ENCODE measurements at regions not wholly inside any gene's neighbourhood (a gene's known extent, or its start where the extent isn't known, plus 50 kb on each side); places are given as distances from the start of the nearest gene placed in this dataset.
"Not testable (repeated sequence)": the region's sequence is repeated elsewhere in the genome, so short reads cannot be mapped to it uniquely, and the experiment has no call there.

GRCh38 chr4:55008166-55009056 lies 117.0 kb downstream of the KDR start:
- H3K27ac Mint-ChIP-seq, result no peak overlapping the region
- DNase-seq (ENCODE audit: low spot score in 2 of 2) (no peak), ATAC-seq (ENCODE audit: low read depth) (no peak)
- H3K36me3 Mint-ChIP-seq, result no peaks in the 10 kb centered on the region
- H3K27me3 Mint-ChIP-seq, result no peaks in the 10 kb centered on the region
- peaks cover 3% of the 10 kb centered on the region for H3K9me3 Mint-ChIP-seq
- no peak overlapping the region for H3K4me3 Mint-ChIP-seq
- H3K4me1 Mint-ChIP-seq, result no peaks in the 10 kb centered on the region

GRCh38 chr4:55005910-55006309 lies 119.5 kb downstream of the KDR start:
- Mint-ChIP-seq H3K36me3 (no peaks in the 10 kb centered on the region), H3K27ac (no peak overlapping the region), H3K4me1 (no peaks in the 10 kb centered on the region), H3K27me3 (no peaks in the 10 kb centered on the region), H3K9me3 (peaks cover 3% of the 10 kb centered on the region), H3K4me3 (no peak overlapping the region)
- ATAC-seq (ENCODE audit: low read depth) (no peak), DNase-seq (ENCODE audit: low spot score in 2 of 2) (no peak)

DNA sequence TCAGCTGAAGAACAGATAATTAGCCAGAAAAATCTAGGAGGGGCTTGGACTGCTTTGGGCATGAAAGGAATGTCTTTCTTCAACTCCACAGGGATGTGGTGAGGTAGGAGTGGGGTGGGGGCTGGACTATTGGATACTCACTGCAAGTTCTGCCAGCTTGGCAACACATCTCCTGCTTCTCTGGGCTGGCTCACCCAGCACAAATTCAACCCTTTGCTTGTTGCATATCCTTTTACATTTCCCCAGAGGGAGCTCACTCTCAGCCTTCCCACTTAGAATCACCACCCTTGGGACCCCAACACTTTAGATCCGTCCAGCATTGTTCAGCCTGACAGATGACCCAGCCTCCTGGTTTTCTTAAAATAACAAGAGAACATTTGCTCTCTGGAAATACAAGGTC lies 120.6 kb downstream of the KDR start:
- ATAC-seq (ENCODE audit: low read depth), result no peak
- Mint-ChIP-seq H3K4me1 (no peaks in the 10 kb centered on the region), H3K27ac (no peak overlapping the region), H3K27me3 (no peaks in the 10 kb centered on the region), H3K36me3 (no peaks in the 10 kb centered on the region), H3K9me3 (peaks cover under 1% of the 10 kb centered on the region), H3K4me3 (no peak overlapping the region)
- DNase-seq (ENCODE audit: low spot score in 2 of 2), result no peak

DNA sequence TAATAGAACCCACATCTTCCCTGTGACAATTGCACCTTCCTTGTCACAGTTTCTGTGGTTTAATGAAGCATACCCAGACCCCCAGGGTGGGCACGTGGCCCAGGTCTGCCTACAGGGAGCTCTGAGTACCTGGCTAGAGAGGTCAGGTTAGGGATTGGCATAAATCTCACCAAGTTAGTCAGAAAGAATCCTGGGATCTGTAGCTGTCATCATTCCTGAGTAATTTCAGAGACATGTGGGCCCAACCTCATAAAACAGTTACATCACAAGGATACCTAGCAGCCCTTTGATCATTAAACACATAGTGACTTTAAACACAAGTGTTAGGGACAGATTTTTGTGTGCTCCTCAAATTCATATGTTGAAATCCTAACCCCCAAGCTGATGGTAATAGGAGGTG lies 123.0 kb downstream of the KDR start:
- no peak for ATAC-seq (ENCODE audit: low read depth)
- no peaks in the 10 kb centered on the region for H3K9me3 Mint-ChIP-seq
- no peaks in the 10 kb centered on the region for H3K27me3 Mint-ChIP-seq
- no peak for DNase-seq (ENCODE audit: low spot score in 2 of 2)
- H3K4me3 Mint-ChIP-seq, result no peak overlapping the region
- no peaks in the 10 kb centered on the region for H3K36me3 Mint-ChIP-seq
- no peak overlapping the region for H3K27ac Mint-ChIP-seq
- no peaks in the 10 kb centered on the region for H3K4me1 Mint-ChIP-seq

DNA sequence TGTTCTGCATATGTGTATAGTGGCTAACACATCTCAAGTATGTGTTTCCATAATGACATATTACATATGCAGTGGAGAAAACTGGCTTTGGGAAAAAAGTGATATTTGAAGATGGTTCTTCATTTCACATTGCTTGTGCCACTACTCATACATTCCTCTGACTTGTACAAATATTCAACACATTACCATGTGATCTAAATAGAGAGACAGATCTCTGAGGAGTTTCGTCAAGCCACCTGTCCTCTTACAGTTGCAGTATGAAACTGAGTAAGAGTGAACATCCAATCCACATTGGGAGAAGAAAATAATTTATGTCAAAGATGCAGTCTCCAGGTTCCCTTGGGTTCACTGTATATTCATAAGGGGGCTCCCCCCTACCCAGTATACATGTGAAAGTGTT lies 123.9 kb downstream of the KDR start:
- Mint-ChIP-seq H3K36me3 (no peaks in the 10 kb centered on the region), H3K4me3 (no peak overlapping the region), H3K27me3 (no peaks in the 10 kb centered on the region), H3K4me1 (no peaks in the 10 kb centered on the region), H3K27ac (no peak overlapping the region), H3K9me3 (no peaks in the 10 kb centered on the region)
- ATAC-seq (ENCODE audit: low read depth) (no peak), DNase-seq (ENCODE audit: low spot score in 2 of 2) (no peak)

- Mint-ChIP-seq H3K4me3 (no peak overlapping the region), H3K36me3 (no peaks in the 10 kb centered on the region), H3K27ac (no peak overlapping the region), H3K27me3 (no peaks in the 10 kb centered on the region), H3K9me3 (peaks cover 3% of the 10 kb centered on the region), H3K4me1 (no peaks in the 10 kb centered on the region)
- no peak for DNase-seq (ENCODE audit: low spot score in 2 of 2)
- ATAC-seq (ENCODE audit: low read depth), result no peak
These were observed 126.4 kb downstream of the KDR start for GRCh38 chr4:54999003-54999402.

DNA sequence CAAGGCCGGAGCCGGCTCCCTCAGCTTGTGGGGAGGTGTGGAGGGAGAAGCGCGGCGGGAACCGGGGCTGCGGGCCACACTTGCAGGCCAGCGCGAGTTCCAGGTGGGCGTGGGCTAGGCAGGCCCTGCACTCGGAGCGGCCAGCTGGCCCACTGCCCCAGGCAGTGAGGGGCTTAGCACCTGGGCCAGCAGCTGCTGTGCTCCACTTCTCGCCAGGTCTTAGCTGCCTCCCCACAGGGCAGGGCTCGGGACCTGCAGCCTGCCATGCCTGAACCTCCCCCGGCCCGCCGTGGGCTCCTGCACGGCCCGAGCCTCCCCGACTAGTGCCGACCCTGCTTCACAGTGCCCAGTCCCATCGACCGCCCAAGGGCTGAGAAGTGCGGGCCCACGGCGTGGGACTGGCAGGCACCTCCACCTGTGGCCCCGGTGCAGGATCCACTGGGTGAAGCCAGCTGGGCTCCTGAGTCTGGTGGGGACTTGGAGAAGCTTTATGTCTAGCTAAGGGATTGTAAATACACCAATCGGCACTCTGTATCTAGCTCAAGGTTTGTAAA lies 131.8 kb downstream of the KDR start:
- not testable (repeated sequence) for H3K27ac Mint-ChIP-seq; H3K36me3 Mint-ChIP-seq; H3K4me1 Mint-ChIP-seq; H3K4me3 Mint-ChIP-seq; DNase-seq (ENCODE audit: low spot score in 2 of 2); H3K27me3 Mint-ChIP-seq; ATAC-seq (ENCODE audit: low read depth)
- peaks cover 14% of the 10 kb centered on the region for H3K9me3 Mint-ChIP-seq

DNA sequence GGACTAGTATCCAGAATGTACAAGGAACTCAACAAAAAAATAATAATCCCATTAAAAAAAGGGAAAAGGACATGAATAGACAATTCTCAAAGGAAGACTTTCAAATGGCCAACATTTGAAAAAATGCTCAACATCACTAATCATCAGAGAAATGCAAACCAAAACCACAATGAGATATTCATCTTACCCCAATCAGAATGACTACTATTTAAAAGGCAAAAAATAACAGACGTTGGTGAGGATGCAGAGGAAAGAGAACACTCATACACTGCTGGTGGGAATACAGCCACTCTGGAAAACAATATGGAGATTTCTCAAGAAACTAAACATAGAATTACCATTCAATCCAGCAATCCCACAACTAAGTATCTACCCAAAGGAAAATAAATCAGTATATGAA lies 133.1 kb downstream of the KDR start:
- Mint-ChIP-seq H3K4me1 (no peaks in the 10 kb centered on the region), H3K27me3 (no peaks in the 10 kb centered on the region), H3K36me3 (peaks cover 4% of the 10 kb centered on the region), H3K27ac (no peak overlapping the region), H3K4me3 (no peak overlapping the region), H3K9me3 (peaks cover 23% of the 10 kb centered on the region)
- ATAC-seq (ENCODE audit: low read depth), result no peak
- DNase-seq (ENCODE audit: low spot score in 2 of 2), result no peak

DNA sequence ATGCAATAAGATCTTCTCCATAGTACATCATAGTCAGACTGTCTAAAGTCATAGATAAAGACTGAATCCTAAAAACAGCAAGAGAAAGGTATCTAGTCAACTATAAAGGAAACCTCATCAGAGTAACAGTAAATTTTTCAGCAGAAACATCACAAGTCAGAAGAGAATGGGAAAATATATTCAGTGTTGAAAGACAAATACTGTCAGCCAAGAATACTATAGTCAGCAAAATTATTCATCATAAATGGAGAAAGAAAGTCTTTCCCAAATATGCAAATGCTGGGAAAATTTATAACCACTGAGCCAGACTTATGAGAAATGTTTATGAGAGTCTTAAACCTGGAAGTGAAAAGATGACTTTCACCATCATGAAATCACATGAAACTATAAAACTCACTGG lies 136.7 kb downstream of the KDR start:
- no peak for ATAC-seq (ENCODE audit: low read depth)
- H3K4me3 Mint-ChIP-seq, result no peak overlapping the region
- no peak overlapping the region for H3K27ac Mint-ChIP-seq
- no peaks in the 10 kb centered on the region for H3K27me3 Mint-ChIP-seq
- peaks cover 22% of the 10 kb centered on the region for H3K9me3 Mint-ChIP-seq
- DNase-seq (ENCODE audit: low spot score in 2 of 2), result no peak
- H3K36me3 Mint-ChIP-seq, result peaks cover 4% of the 10 kb centered on the region
- H3K4me1 Mint-ChIP-seq, result no peaks in the 10 kb centered on the region

DNA sequence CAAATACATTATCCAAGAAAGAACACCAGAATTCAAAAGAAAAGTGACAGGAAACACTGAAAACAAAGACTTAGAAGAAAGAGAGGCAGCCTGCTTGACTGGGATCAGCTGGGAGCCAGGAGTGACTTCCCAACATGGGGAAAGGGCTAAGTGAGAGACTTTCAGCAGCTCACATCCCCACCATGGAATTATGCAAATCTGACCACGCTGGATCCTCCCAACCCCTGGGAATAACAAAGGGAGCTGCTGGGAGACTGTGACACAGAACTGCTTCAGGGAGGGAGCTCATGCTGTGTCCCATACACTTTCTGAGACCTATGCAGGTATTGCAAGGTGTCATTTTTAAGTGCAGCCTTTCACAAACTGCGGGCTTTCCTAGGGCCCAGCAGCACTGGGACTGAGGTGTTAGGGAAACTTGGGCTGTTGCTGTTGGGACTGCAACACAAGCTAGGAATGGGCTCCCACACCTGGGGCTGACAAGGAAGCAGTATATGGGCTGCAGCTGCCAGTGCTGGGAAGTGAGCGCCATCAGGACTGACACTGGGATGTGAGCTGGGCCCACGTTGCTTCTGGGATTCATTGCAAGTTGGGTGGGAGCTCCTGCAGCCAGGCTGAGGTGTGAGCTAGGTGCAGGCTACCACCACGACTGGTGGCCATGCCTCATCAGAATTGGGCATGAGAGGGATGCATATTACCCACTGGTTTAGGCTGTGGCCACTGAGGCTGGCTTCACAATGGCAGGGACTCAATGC lies 139.1 kb downstream of the KDR start:
- Mint-ChIP-seq H3K4me1 (no peaks in the 10 kb centered on the region), H3K27ac (no peak overlapping the region), H3K27me3 (no peaks in the 10 kb centered on the region), H3K36me3 (peaks cover 4% of the 10 kb centered on the region), H3K9me3 (peaks cover 22% of the 10 kb centered on the region), H3K4me3 (no peak overlapping the region)
- no peak for DNase-seq (ENCODE audit: low spot score in 2 of 2)
- ATAC-seq (ENCODE audit: low read depth), result no peak

DNA sequence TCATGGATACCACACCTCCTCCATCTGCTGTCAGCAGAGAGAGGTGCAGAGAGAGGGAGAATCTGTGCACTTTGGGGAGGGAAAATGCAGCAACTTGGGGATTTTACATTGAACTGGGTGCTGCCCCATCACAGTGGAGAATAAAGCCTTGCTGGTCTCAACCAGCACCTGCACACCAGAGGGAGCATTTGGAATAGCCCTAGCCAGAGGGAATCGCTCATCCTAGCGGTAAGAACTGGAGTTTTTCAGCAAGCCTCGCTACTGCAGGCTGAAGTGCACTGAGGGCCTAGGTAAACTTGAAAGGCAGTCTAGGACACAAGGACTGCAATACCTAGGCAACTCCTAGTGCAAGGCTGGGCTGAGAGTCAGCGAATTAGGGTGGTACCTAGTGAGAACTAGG lies 148.7 kb downstream of the KDR start:
- Mint-ChIP-seq H3K9me3 (peaks cover 2% of the 10 kb centered on the region), H3K27ac (no peak overlapping the region), H3K36me3 (no peaks in the 10 kb centered on the region), H3K4me3 (no peak overlapping the region), H3K4me1 (no peaks in the 10 kb centered on the region), H3K27me3 (peaks cover 1% of the 10 kb centered on the region)
- ATAC-seq (ENCODE audit: low read depth), result no peak
- DNase-seq (ENCODE audit: low spot score in 2 of 2), result no peak

GRCh38 chr4:54976031-54976430 lies 149.4 kb downstream of the KDR start:
- H3K27ac Mint-ChIP-seq, result no peak overlapping the region
- no peaks in the 10 kb centered on the region for H3K4me1 Mint-ChIP-seq
- no peak for ATAC-seq (ENCODE audit: low read depth)
- H3K4me3 Mint-ChIP-seq, result no peak overlapping the region
- no peak for DNase-seq (ENCODE audit: low spot score in 2 of 2)
- peaks cover 1% of the 10 kb centered on the region for H3K27me3 Mint-ChIP-seq
- H3K9me3 Mint-ChIP-seq, result peaks cover 2% of the 10 kb centered on the region
- H3K36me3 Mint-ChIP-seq, result no peaks in the 10 kb centered on the region

- Mint-ChIP-seq H3K27me3 (peaks cover 1% of the 10 kb centered on the region), H3K27ac (no peak overlapping the region), H3K4me3 (no peak overlapping the region), H3K4me1 (no peaks in the 10 kb centered on the region), H3K36me3 (no peaks in the 10 kb centered on the region), H3K9me3 (no peaks in the 10 kb centered on the region)
- no peak for DNase-seq (ENCODE audit: low spot score in 2 of 2)
- no peak for ATAC-seq (ENCODE audit: low read depth)
These were observed 151.6 kb downstream of the KDR start for GRCh38 chr4:54973784-54974183.

GRCh38 chr4:54971474-54971950 lies 153.9 kb downstream of the KDR start:
- Mint-ChIP-seq H3K9me3 (no peaks in the 10 kb centered on the region), H3K4me1 (no peaks in the 10 kb centered on the region), H3K36me3 (no peaks in the 10 kb centered on the region), H3K4me3 (no peak overlapping the region), H3K27ac (no peak overlapping the region), H3K27me3 (peaks cover 5% of the 10 kb centered on the region)
- DNase-seq (ENCODE audit: low spot score in 2 of 2), result no peak
- peak; percentile 38 for ATAC-seq (ENCODE audit: low read depth)

Measured in memory B cell (primary cell).